GM23248 (cell line): ENCODE measurements at regions not wholly inside any gene's neighbourhood (a gene's known extent, or its start where the extent isn't known, plus 50 kb on each side); places are given as distances from the start of the nearest gene placed in this dataset.
A peak's percentile ranks its signal among the peaks of the same experiment; 100 is the strongest.

Experiments
- DNase-seq: peaks from one replicate; pipeline ENCODE4 v3.0.0-alpha.2; 2015
- H2AFZ ChIP-seq: fragments of 200-600 bp; sonication (generic); 2 replicates; pipeline ENCODE4 v1.6.1; 2016; ENCODE audit warnings: antibody characterized with exemption
- H3F3A ChIP-seq: fragments of 200-600 bp; sonication (generic); 2 replicates; pipeline ENCODE4 v1.6.1; 2016; ENCODE audit warnings: mild to moderate bottlenecking, antibody characterized with exemption, mixed run types; ENCODE audit not compliant: insufficient read depth
- H3K27ac ChIP-seq: fragments of 200-600 bp; sonication (generic); 2 replicates; pipeline ENCODE4 v1.5.1; 2016; ENCODE audit warnings: mild to moderate bottlenecking
- H3K27me3 ChIP-seq: fragments of 200-600 bp; sonication (generic); replicated peaks from 2 replicates; pipeline ENCODE4 v1.6.1; 2016; ENCODE audit warnings: mild to moderate bottlenecking; ENCODE audit not compliant: insufficient read depth
- H3K36me3 ChIP-seq: fragments of 200-600 bp; sonication (generic); 2 replicates; pipeline ENCODE4 v1.6.1; 2016; ENCODE audit warnings: low read depth, mild to moderate bottlenecking
- H3K4me1 ChIP-seq: fragments of 200-600 bp; sonication (generic); 2 replicates; pipeline ENCODE4 v1.6.1; 2016; ENCODE audit warnings: mild to moderate bottlenecking; ENCODE audit not compliant: insufficient read depth
- H3K4me2 ChIP-seq: fragments of 200-600 bp; sonication (generic); one replicate; pipeline ENCODE4 v1.6.1; 2016; ENCODE audit warnings: mild to moderate bottlenecking; ENCODE audit not compliant: unreplicated experiment
- H3K4me3 ChIP-seq: fragments of 200-600 bp; sonication (generic); 2 replicates; pipeline ENCODE4 v1.5.1; 2016; ENCODE audit warnings: mild to moderate bottlenecking
- H3K79me2 ChIP-seq: fragments of 200-600 bp; sonication (generic); 2 replicates; pipeline ENCODE4 v1.6.1; 2016; ENCODE audit warnings: mild to moderate bottlenecking; ENCODE audit not compliant: insufficient read depth
- H3K9ac ChIP-seq: fragments of 200-600 bp; sonication (generic); 2 replicates; pipeline ENCODE4 v1.6.1; 2016; ENCODE audit warnings: mild to moderate bottlenecking
- H3K9me2 ChIP-seq: fragments of 200-600 bp; sonication (generic); 2 replicates; pipeline ENCODE4 v1.6.1; 2016; ENCODE audit warnings: mixed run types, mild to moderate bottlenecking, moderate library complexity; ENCODE audit not compliant: insufficient read depth
- H3K9me3 ChIP-seq: fragments of 200-600 bp; sonication (generic); one replicate; pipeline ENCODE4 v1.6.1; 2017; ENCODE audit warnings: low read depth
- H4K20me1 ChIP-seq: fragments of 200-600 bp; sonication (generic); 2 replicates; pipeline ENCODE4 v1.6.0; 2016; ENCODE audit not compliant: insufficient read depth
- EZH2 ChIP-seq: fragments of 200-600 bp; sonication (generic); IDR thresholded peaks from 2 replicates; pipeline ENCODE4 v1.6.1; 2018; ENCODE audit warnings: antibody characterized with exemption, mild to moderate bottlenecking; ENCODE audit not compliant: insufficient read depth, poor library complexity, severe bottlenecking
- EZH2phosphoT487 ChIP-seq: fragments of 200-600 bp; sonication (generic); IDR thresholded peaks from 2 replicates; pipeline ENCODE4 v1.6.1; 2018; ENCODE audit warnings: antibody characterized with exemption, moderate library complexity, mild to moderate bottlenecking, low read depth; ENCODE audit not compliant: insufficient read depth
- WGBS, 2 experiments: methylation state at CpG; one replicate each; pipeline ENCODE4 v1.1.6; 2015 to 2017; ENCODE audit warnings: low lambda C conversion rate in 2 of 2, low coverage in 1 of 2; ENCODE audit errors: missing lambda C conversion rate in 2 of 2; 5-methylcytosine and 5-hydroxymethylcytosine counted together
- in situ Hi-C: fragments of 300-500 bp; cut with MboI; formaldehyde crosslinking; loops from 2 replicates; pipeline ENCODE4 v1.15.0; 2020

DNA sequence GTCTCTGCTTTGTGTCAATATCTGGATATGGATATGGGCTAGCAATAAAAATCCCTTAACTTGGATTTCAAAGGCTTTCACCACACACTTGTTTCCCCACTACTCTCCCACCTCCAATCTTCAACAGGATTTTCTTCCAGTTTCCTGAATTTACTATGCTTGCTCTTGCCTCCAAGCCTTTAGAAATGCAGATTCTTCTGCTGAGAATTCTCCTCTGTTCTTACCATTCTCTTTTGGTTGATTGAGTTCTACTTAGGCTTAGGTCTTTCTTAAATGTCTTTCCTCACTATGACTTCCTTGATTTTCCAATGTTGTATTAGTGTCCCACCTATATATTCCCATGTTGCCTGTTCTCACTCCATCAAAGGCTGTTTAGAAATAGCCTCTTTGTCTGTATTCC lies 1502.4 kb upstream of the TENM4 start:
- TF ChIP-seq EZH2: no peak
- TF ChIP-seq EZH2phosphoT487: no peak
- Histone ChIP-seq H2AFZ (no peak overlapping the region), H3K27me3 (no peaks in the 10 kb centered on the region), H3K4me2 (no peak overlapping the region), H3K79me2 (no peaks in the 10 kb centered on the region), H3K4me1 (peaks cover under 1% of the 10 kb centered on the region; the same call in 1 of the 2 replicates), H3F3A (no peaks in the 10 kb centered on the region), H3K9ac (no peak overlapping the region), H4K20me1 (no peaks in the 10 kb centered on the region), H3K36me3 (no peaks in the 10 kb centered on the region), H3K9me2 (0 out of 2 replicates have a peak, but pooled peaks cover 4% of the 10 kb centered on the region), H3K4me3 (no peak overlapping the region), H3K9me3 (no peaks in the 10 kb centered on the region), H3K27ac (no peak overlapping the region)
- DNase-seq: no peak
- in situ Hi-C loops: no loop called here

DNA sequence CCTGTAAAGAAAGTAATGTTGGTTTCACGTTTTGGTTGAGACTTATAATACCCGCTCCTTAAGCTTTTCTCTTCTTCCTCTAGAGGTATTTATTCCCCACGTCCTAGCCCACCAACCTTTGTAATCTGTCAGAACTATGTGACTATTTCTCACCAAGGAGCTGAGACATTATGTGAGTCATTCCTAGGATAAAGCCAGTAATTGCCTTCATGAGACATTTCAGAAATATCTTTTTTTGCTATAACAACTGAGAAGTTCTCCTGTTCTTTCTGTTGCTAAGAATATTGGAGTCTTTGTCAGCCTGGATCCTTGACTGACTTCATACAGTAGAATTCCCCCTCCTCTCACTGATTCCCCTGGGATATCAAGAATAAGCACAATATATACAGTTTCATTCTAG lies 1497.0 kb upstream of the TENM4 start:
- TF ChIP-seq EZH2: no peak
- no peak for TF ChIP-seq EZH2phosphoT487
- peak; percentile 77 for DNase-seq
- in situ Hi-C loops: no loop called here
- 66 to 70% methylated on average over 3 of the region's 3 CpGs for WGBS, 2 experiments
- H3K79me2 ChIP-seq: no peaks in the 10 kb centered on the region
- H3K27ac ChIP-seq: peak overlapping the region; percentile 37
- 0 out of 2 replicates have a peak, but pooled peaks cover 4% of the 10 kb centered on the region for H3K9me2 ChIP-seq
- peaks cover 6% of the 10 kb centered on the region; the same call in 1 of the 2 replicates for H3K4me1 ChIP-seq
- H3K9ac ChIP-seq: no peak overlapping the region
- no peaks in the 10 kb centered on the region for H3K27me3 ChIP-seq
- H3K36me3 ChIP-seq: no peaks in the 10 kb centered on the region
- H2AFZ ChIP-seq: no peak overlapping the region
- no peak overlapping the region for H3K4me2 ChIP-seq
- H3K9me3 ChIP-seq: no peaks in the 10 kb centered on the region
- H3K4me3 ChIP-seq: no peak overlapping the region
- H3F3A ChIP-seq: no peaks in the 10 kb centered on the region
- no peaks in the 10 kb centered on the region for H4K20me1 ChIP-seq

DNA sequence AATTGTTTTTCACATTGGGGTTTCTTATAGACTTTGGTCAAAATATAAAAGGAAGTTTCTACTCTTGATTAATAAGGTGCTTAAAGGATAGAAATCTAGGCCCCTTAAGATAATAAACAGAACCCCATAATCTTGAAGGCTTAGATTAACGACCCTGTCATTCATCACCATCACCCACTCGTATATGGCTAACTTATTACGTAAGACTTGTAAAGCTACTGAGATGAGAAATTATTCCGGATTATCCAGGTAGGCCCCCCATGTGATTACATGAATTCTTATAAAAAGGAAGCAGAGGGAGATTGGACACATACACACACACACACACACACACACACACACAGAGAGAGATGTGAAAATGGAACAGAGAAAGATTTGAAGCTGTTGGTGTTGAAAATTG lies 1489.2 kb upstream of the TENM4 start:
- peaks cover 12% of the 10 kb centered on the region for H3K4me1 ChIP-seq
- no peaks in the 10 kb centered on the region for H3K27me3 ChIP-seq
- H3K9me2 ChIP-seq: no peaks in the 10 kb centered on the region
- H3K27ac ChIP-seq: no peak overlapping the region
- no peaks in the 10 kb centered on the region for H3K9me3 ChIP-seq
- in situ Hi-C loops: no loop called here
- no peak overlapping the region for H3K4me3 ChIP-seq
- no peak overlapping the region for H2AFZ ChIP-seq
- TF ChIP-seq EZH2phosphoT487: no peak
- TF ChIP-seq EZH2: no peak
- H3K4me2 ChIP-seq: peak overlapping the region; percentile 44
- H3F3A ChIP-seq: peaks cover 11% of the 10 kb centered on the region
- no peak for DNase-seq
- H3K9ac ChIP-seq: no peak overlapping the region
- 94 to 96% methylated on average over 4 of the region's 4 CpGs for WGBS, 2 experiments
- no peaks in the 10 kb centered on the region for H3K79me2 ChIP-seq
- H3K36me3 ChIP-seq: no peaks in the 10 kb centered on the region
- no peaks in the 10 kb centered on the region for H4K20me1 ChIP-seq

DNA sequence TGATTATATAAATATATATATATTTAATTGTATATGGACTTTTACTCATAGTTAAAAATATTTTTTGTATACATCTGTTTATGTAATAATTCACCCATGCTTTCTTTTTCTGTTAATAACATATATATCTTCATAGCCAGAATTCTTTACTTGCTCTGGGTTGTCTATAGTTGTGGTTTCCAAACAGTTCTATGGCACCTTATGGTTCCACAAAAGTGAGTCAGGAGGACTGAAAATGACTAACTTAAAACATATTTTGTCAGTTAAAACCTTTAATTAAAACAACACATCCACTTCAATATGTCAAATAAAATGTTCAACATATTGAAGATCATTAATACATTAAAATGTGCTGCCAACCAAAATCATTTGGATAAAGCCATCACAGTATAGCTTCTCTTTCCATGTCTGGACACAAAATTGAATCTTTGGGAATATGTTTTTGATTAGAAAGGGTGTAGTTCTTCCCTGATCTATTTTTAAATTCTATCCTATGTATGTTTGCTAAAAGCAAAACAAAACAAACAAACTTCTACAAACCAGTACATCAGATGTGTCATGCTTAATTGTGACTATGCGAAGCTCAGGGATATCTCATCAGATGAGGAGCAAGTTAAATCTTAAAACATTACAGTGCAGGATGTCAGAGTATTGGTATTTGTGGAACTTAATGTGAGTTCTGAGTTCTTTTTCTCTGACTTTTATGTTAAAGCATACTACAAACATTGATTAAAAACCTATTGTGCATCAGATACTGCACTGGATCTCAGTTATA lies 1488.4 kb upstream of the TENM4 start:
- H3K4me2 ChIP-seq: peak overlapping the region; percentile 44
- DNase-seq: peak; percentile 69
- 3 to 11% methylated on average over 1 of the region's 1 CpG for WGBS, 2 experiments
- H3K4me1 ChIP-seq: peaks cover 12% of the 10 kb centered on the region
- H3F3A ChIP-seq: peaks cover 11% of the 10 kb centered on the region
- H3K4me3 ChIP-seq: peak overlapping the region; percentile 13; the same call in 1 of the 2 replicates
- no peaks in the 10 kb centered on the region for H3K36me3 ChIP-seq
- H4K20me1 ChIP-seq: no peaks in the 10 kb centered on the region
- no peak overlapping the region for H3K9ac ChIP-seq
- H3K9me2 ChIP-seq: no peaks in the 10 kb centered on the region
- peak overlapping the region; percentile 38; the same call in 1 of the 2 replicates for H3K27ac ChIP-seq
- in situ Hi-C loops: no loop called here
- H3K27me3 ChIP-seq: no peaks in the 10 kb centered on the region
- H2AFZ ChIP-seq: peak overlapping the region; percentile 28; the same call in 1 of the 2 replicates
- TF ChIP-seq EZH2 (no peak), EZH2phosphoT487 (no peak)
- no peaks in the 10 kb centered on the region for H3K79me2 ChIP-seq
- H3K9me3 ChIP-seq: no peaks in the 10 kb centered on the region
